GM19452 (cell line): ENCODE measurements at regions not wholly inside any gene's neighbourhood (a gene's known extent, or its start where the extent isn't known, plus 50 kb on each side); places are given as distances from the start of the nearest gene placed in this dataset.
A peak's percentile ranks its signal among the peaks of the same experiment; 100 is the strongest.

ENCODE experiments used
- ATAC-seq: cut with Tn5 transposase; IDR thresholded peaks from one replicate; pipeline ENCODE4 v1.9.1; 2021; ENCODE audit not compliant: unreplicated experiment

GRCh38 chr12:67116134-67116533, 153.0 kb upstream of the CAND1 start:
- no peak for ATAC-seq

GRCh38 chr12:67122584-67122983, 146.6 kb upstream of the CAND1 start:
- no peak for ATAC-seq

- no peak for ATAC-seq
These were observed 131.9 kb upstream of the CAND1 start for GRCh38 chr12:67137256-67137655.

GRCh38 chr12:67141296-67142018, 127.7 kb upstream of the CAND1 start:
- no peak for ATAC-seq

- ATAC-seq = no peak
These were observed 123.5 kb upstream of the CAND1 start for GRCh38 chr12:67145692-67146091.

GRCh38 chr12:67147030-67147429, 122.1 kb upstream of the CAND1 start:
- ATAC-seq = no peak

GRCh38 chr12:67147447-67147846, 121.7 kb upstream of the CAND1 start:
- no peak for ATAC-seq

- ATAC-seq = no peak
These were observed 120.9 kb upstream of the CAND1 start for GRCh38 chr12:67148265-67148664.

- ATAC-seq = no peak
These were observed 117.3 kb upstream of the CAND1 start for GRCh38 chr12:67151886-67152285.

- no peak for ATAC-seq
These were observed 116.7 kb upstream of the CAND1 start for GRCh38 chr12:67152451-67152850.

GRCh38 chr12:67154901-67155300, 114.3 kb upstream of the CAND1 start:
- no peak for ATAC-seq

GRCh38 chr12:67155863-67156262, 113.3 kb upstream of the CAND1 start:
- ATAC-seq = no peak

GRCh38 chr12:67161322-67161918, 107.7 kb upstream of the CAND1 start:
- peak; percentile 79 for ATAC-seq

- no peak for ATAC-seq
These were observed 95.9 kb upstream of the CAND1 start for GRCh38 chr12:67173258-67173657.

- ATAC-seq = no peak
These were observed 86.6 kb upstream of the CAND1 start for GRCh38 chr12:67182551-67182950.

GRCh38 chr12:67193704-67194103, 75.5 kb upstream of the CAND1 start:
- no peak for ATAC-seq

GRCh38 chr12:67200386-67200785, 68.8 kb upstream of the CAND1 start:
- no peak for ATAC-seq

GRCh38 chr12:67202011-67202677, 67.0 kb upstream of the CAND1 start:
- ATAC-seq = peak; percentile 43

- peak; percentile 58 for ATAC-seq
These were observed 66.5 kb upstream of the CAND1 start for GRCh38 chr12:67202678-67203012.

GRCh38 chr12:67208281-67209067, 60.7 kb upstream of the CAND1 start:
- ATAC-seq = no peak

- ATAC-seq = no peak
These were observed 58.1 kb upstream of the CAND1 start for GRCh38 chr12:67211029-67211428.

GRCh38 chr12:67211494-67211893, 57.7 kb upstream of the CAND1 start:
- ATAC-seq = no peak
